ENCODE measurements at regions not wholly inside any gene's neighbourhood (a gene's known extent, or its start where the extent isn't known, plus 50 kb on each side); places are given as distances from the start of the nearest gene placed in this dataset.

DNA sequence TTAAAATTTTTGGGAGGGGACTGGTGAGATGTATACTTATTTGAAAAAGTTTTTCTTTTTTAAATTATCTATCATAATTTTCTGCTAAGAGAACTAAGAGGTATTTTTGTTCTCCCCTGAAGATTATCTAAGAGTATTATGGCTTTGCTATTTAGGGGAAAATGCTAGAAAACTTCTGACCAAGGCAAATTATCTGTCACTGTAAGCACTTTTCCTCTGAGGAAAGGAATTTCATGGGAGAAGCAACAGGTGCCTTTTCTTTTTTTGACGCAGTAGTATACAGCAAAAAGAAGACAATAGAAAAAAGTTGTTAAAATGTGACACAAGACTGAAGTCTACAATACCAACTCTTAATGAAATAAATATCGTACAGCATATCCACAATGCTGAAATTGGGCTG lies 201.6 kb upstream of the NANOGP8 start:
- POLR2A ChIA-PET (ENCODE audit: unreplicated experiment) = no interaction called here
- H3K27me3 ChIP-seq (ENCODE audit: low read length) = no peaks in the 10 kb centered on the region
- no peaks in the 10 kb centered on the region for H3K36me3 ChIP-seq (ENCODE audit: low read depth, low read length)
- no peaks in the 10 kb centered on the region for H4K20me1 ChIP-seq (ENCODE audit: low read length)
- H3K9me3 ChIP-seq (ENCODE audit: low read length) = no peaks in the 10 kb centered on the region
- intact Hi-C loops (cut with micrococcal nuclease) = loop anchor here (5.0 to 10.0 kb wide), 4 partner anchors 231 to 1848 kb away; no protein-coding TSS in a partner anchor
- H3K9me2 ChIP-seq (replicated peaks; ENCODE audit: low read length) = no peaks in the 10 kb centered on the region
- H3K4me3 ChIP-seq (ENCODE audit: low read length) = no peak overlapping the region
- CTCF ChIA-PET = interaction anchor here (0.9 kb wide), 1 partner anchor 209 kb away, joined by 3 read pairs; no protein-coding TSS in a partner anchor
- no peak overlapping the region for H3K27ac ChIP-seq (ENCODE audit: low read length)
- no peak overlapping the region for H3K9ac ChIP-seq (ENCODE audit: low read length)
- DNase-seq (no peak), ATAC-seq (no peak)
- no peak overlapping the region for H2AFZ ChIP-seq (ENCODE audit: low read length)
- no TSS peak for BruUV-seq (replicated peaks)
- TF ChIP-seq CTCF (conservative IDR thresholded peaks at IDR 0.05; ENCODE audit: low read depth, low read length) (no peak), EZH2phosphoT487 (IDR thresholded peaks at IDR 0.05; ENCODE audit: borderline replicate concordance, low read length) (no peak), EZH2 (IDR thresholded peaks at IDR 0.05; ENCODE audit: low read length, unreplicated experiment) (no peak)
- no peak overlapping the region for H3K4me2 ChIP-seq (ENCODE audit: low read length)
- H3K79me2 ChIP-seq (ENCODE audit: low read length) = no peaks in the 10 kb centered on the region
- H3F3A ChIP-seq (ENCODE audit: low read length, unreplicated experiment) = no peaks in the 10 kb centered on the region
- H3K4me1 ChIP-seq (ENCODE audit: insufficient read depth, low read length) = peaks cover 7% of the 10 kb centered on the region

DNA sequence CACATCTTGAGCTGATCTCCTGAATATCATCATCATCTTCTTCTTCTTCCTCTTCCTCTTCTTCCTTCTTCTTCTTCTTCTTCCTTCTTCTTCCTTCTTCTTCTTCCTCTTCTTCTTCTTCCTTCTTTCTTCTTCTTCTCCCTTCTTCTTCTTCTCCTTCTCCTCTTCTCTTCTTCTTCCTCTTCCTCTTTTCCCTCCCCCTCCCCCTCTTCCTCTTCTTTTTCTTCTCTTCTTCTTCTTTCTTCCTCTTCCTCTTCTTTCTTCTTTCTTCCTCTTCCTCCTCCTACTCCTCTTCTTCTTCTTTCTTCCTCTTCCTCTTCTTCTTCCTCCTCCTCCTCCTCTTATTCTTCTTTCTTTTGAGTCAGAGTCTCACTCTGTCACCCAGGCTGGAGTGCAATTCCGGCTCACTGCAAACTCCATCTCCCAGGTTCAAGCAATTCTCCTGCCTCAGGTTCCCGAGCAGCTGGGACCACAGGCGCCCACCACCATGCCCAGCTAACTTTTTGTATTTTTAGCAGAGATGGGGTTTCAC lies 197.9 kb upstream of the NANOGP8 start:
- CTCF ChIA-PET = no interaction called here
- Histone ChIP-seq H3K4me1 (ENCODE audit: insufficient read depth, low read length) (peaks cover 15% of the 10 kb centered on the region), H3K27ac (ENCODE audit: low read length) (no peak overlapping the region), H3K4me3 (ENCODE audit: low read length) (no peak overlapping the region), H3K9ac (ENCODE audit: low read length) (no peak overlapping the region), H3K9me3 (ENCODE audit: low read length) (no peaks in the 10 kb centered on the region), H4K20me1 (ENCODE audit: low read length) (no peaks in the 10 kb centered on the region), H2AFZ (ENCODE audit: low read length) (no peak overlapping the region), H3K79me2 (ENCODE audit: low read length) (no peaks in the 10 kb centered on the region), H3F3A (ENCODE audit: low read length, unreplicated experiment) (no peaks in the 10 kb centered on the region), H3K27me3 (ENCODE audit: low read length) (no peaks in the 10 kb centered on the region), H3K9me2 (replicated peaks; ENCODE audit: low read length) (no peaks in the 10 kb centered on the region), H3K4me2 (ENCODE audit: low read length) (no peak overlapping the region), H3K36me3 (ENCODE audit: low read depth, low read length) (no peaks in the 10 kb centered on the region; the same call in 1 of the 2 replicates)
- DNase-seq (no peak), ATAC-seq (no peak)
- POLR2A ChIA-PET (ENCODE audit: unreplicated experiment) = no interaction called here
- intact Hi-C loops (cut with micrococcal nuclease) = loop anchor here (10.0 kb wide), 2 partner anchors 322 to 1852 kb away; no protein-coding TSS in a partner anchor
- no TSS peak for BruUV-seq (replicated peaks)
- TF ChIP-seq CTCF (conservative IDR thresholded peaks at IDR 0.05; ENCODE audit: low read depth, low read length) (no peak), EZH2phosphoT487 (IDR thresholded peaks at IDR 0.05; ENCODE audit: borderline replicate concordance, low read length) (no peak), EZH2 (IDR thresholded peaks at IDR 0.05; ENCODE audit: low read length, unreplicated experiment) (no peak)

DNA sequence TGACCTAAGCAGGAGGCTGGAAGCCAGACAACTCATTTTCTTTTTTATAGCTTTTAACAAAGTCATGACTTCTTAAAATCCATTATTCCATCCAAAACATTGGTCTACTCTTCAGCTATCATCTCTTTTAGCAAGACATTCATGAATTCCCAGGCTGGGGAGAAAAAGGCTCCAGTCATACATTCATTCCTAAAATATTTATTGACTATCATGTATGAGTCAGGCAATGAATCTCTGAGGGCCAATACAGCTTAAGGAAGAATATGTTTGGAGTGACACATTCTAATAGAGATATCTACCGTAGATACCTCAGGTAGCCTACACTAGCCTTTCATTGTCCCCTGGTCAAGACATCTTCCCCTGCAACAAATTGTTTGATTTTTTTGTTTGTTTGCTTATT lies 196.4 kb upstream of the NANOGP8 start:
- CTCF ChIA-PET = no interaction called here
- peaks cover 4% of the 10 kb centered on the region; the same call in 1 of the 2 replicates for H3K36me3 ChIP-seq (ENCODE audit: low read depth, low read length)
- no TSS peak for BruUV-seq (replicated peaks)

More for the DNA sequence above, 196.4 kb upstream of the NANOGP8 start:
- Histone ChIP-seq H3K4me2 (ENCODE audit: low read length) (peak overlapping the region; percentile 9; the same call in 1 of the 2 replicates), H3K4me1 (ENCODE audit: insufficient read depth, low read length) (peaks cover 15% of the 10 kb centered on the region), H3K9ac (ENCODE audit: low read length) (no peak overlapping the region), H3K27ac (ENCODE audit: low read length) (peak overlapping the region; percentile 21; the same call in 1 of the 2 replicates), H4K20me1 (ENCODE audit: low read length) (no peaks in the 10 kb centered on the region), H3F3A (ENCODE audit: low read length, unreplicated experiment) (no peaks in the 10 kb centered on the region), H3K9me3 (ENCODE audit: low read length) (no peaks in the 10 kb centered on the region), H3K27me3 (ENCODE audit: low read length) (no peaks in the 10 kb centered on the region), H3K4me3 (ENCODE audit: low read length) (no peak overlapping the region), H2AFZ (ENCODE audit: low read length) (no peak overlapping the region), H3K9me2 (replicated peaks; ENCODE audit: low read length) (no peaks in the 10 kb centered on the region), H3K79me2 (ENCODE audit: low read length) (no peaks in the 10 kb centered on the region)
- intact Hi-C loops (cut with micrococcal nuclease) = loop anchor here (2.0 to 10.0 kb wide), 3 partner anchors 203 to 1853 kb away; no protein-coding TSS in a partner anchor
- DNase-seq = peak; percentile 87
- POLR2A ChIA-PET (ENCODE audit: unreplicated experiment) = interaction anchor here (0.6 to 0.7 kb wide), 2 partner anchors 225 to 474 kb away, joined by 3 to 7 read pairs; no protein-coding TSS in a partner anchor
- peak; percentile 99 for ATAC-seq
- TF ChIP-seq EZH2 (IDR thresholded peaks at IDR 0.05; ENCODE audit: low read length, unreplicated experiment) (no peak), CTCF (conservative IDR thresholded peaks at IDR 0.05; ENCODE audit: low read depth, low read length) (no peak), EZH2phosphoT487 (IDR thresholded peaks at IDR 0.05; ENCODE audit: borderline replicate concordance, low read length) (no peak)

Data from PC-3 (cell line).